Mammary epithelial cell (primary cell): ENCODE measurements at regions not wholly inside any gene's neighbourhood (a gene's known extent, or its start where the extent isn't known, plus 50 kb on each side); places are given as distances from the start of the nearest gene placed in this dataset.

Experiments
- CTCF ChIP-seq, 2 donors: IDR thresholded peaks in 1 of 2; conservative IDR thresholded peaks in 1 of 2; 2 replicates each; pipeline ENCODE4 v1.5.1; 2011 to 2012; ENCODE audit warnings: inconsistent platforms in 2 of 2, low read length in 2 of 2, mild to moderate bottlenecking in 2 of 2, control low read depth in 1 of 2, low read depth in 1 of 2; ENCODE audit not compliant: insufficient read depth in 1 of 2; ENCODE audit errors: extremely low read depth in 1 of 2
- EZH2 ChIP-seq: IDR thresholded peaks from 2 replicates; pipeline ENCODE4 v1.6.1; 2012; ENCODE audit warnings: low read length, inconsistent platforms, borderline replicate concordance

- no peak for TF ChIP-seq CTCF (conservative IDR thresholded peaks at IDR 0.05 in 1 of 2, IDR thresholded peaks at IDR 0.05 in 1 of 2; ENCODE audit: extremely low read depth in 1 of 2, insufficient read depth in 1 of 2, low read depth in 1 of 2, low read length in 2 of 2)
- TF ChIP-seq EZH2: no peak
These were observed 240.1 kb upstream of the NFIA start for GRCh38 chr1:60842304-60842703.
